ENCODE measurements at regions not wholly inside any gene's neighbourhood (a gene's known extent, or its start where the extent isn't known, plus 50 kb on each side); places are given as distances from the start of the nearest gene placed in this dataset.

DNA sequence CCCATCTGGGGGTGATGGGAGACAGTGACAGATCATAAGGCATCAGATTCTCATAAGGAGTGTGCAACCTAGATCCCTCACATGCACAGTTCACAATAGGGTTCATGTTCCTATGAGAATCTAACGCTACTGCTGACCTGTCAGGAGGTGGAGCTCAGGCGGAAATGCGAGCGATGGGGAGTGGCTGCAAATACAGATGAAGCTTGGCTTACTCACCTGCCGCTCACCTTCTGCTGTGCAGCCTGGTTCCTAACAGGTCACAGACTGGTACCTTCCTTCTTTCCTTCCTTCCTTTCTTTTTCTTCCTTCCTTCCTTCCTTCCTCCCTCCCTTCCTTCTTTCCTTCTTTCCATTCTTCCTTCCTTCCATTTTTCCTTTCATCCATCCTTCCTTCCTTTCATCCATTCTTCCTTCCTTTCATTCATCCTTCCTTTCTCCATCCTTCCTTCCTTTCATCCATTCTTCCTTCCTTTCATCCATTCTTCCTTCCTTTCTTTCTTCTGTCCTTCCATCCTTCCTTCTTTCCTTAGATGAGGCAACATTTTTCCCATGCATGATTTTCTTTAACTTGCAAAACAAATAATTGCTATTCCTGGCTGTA is 370.0 kb upstream of the AUTS2 start:
- TF ChIP-seq, protein P1, sequence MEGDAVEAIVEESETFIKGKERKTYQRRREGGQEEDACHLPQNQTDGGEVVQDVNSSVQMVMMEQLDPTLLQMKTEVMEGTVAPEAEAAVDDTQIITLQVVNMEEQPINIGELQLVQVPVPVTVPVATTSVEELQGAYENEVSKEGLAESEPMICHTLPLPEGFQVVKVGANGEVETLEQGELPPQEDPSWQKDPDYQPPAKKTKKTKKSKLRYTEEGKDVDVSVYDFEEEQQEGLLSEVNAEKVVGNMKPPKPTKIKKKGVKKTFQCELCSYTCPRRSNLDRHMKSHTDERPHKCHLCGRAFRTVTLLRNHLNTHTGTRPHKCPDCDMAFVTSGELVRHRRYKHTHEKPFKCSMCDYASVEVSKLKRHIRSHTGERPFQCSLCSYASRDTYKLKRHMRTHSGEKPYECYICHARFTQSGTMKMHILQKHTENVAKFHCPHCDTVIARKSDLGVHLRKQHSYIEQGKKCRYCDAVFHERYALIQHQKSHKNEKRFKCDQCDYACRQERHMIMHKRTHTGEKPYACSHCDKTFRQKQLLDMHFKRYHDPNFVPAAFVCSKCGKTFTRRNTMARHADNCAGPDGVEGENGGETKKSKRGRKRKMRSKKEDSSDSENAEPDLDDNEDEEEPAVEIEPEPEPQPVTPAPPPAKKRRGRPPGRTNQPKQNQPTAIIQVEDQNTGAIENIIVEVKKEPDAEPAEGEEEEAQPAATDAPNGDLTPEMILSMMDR (IDR thresholded peaks at IDR 0.05), result no peak
- TF ChIP-seq POLR2A (IDR thresholded peaks at IDR 0.05), result no peak
